HEK293 (cell line): ENCODE measurements at regions not wholly inside any gene's neighbourhood (a gene's known extent, or its start where the extent isn't known, plus 50 kb on each side); places are given as distances from the start of the nearest gene placed in this dataset.
A peak's percentile ranks its signal among the peaks of the same experiment; 100 is the strongest.

Source experiments
- KLF16 ChIP-seq: fragments of 450-650 bp; formaldehyde crosslinking; IDR thresholded peaks from 2 replicates; pipeline ENCODE4 v1.5.1; 2017; ENCODE audit warnings: missing biosample characterization, missing genetic modification characterization
- RBAK ChIP-seq: fragments of 450-650 bp; formaldehyde crosslinking; IDR thresholded peaks from 2 replicates; pipeline ENCODE4 v1.5.1; 2016; ENCODE audit warnings: missing biosample characterization, missing genetic modification characterization
- SP7 ChIP-seq: fragments of 450-650 bp; formaldehyde crosslinking; IDR thresholded peaks from 2 replicates; pipeline ENCODE4 v1.5.1; 2016; ENCODE audit warnings: missing biosample characterization, missing genetic modification characterization
- TCF7L2 ChIP-seq: IDR thresholded peaks from 2 replicates; pipeline ENCODE4 v1.6.1; 2011; ENCODE audit warnings: low read depth, mild to moderate bottlenecking, inconsistent platforms, low read length, moderate library complexity, borderline replicate concordance
- TRIM28 ChIP-seq: IDR thresholded peaks from 2 replicates; pipeline ENCODE4 v1.6.1; 2011; ENCODE audit warnings: low read length, control low read depth, borderline replicate concordance
- ZBTB20 ChIP-seq: fragments of 450-650 bp; formaldehyde crosslinking; IDR thresholded peaks from 2 replicates; pipeline ENCODE4 v1.5.1; 2016; ENCODE audit warnings: missing biosample characterization, missing genetic modification characterization
- ZFP37 ChIP-seq: fragments of 450-650 bp; formaldehyde crosslinking; IDR thresholded peaks from 2 replicates; pipeline ENCODE4 v1.5.1; 2016; ENCODE audit warnings: missing biosample characterization, missing genetic modification characterization
- ZNF146 ChIP-seq: fragments of 450-650 bp; formaldehyde crosslinking; IDR thresholded peaks from 2 replicates; pipeline ENCODE4 v1.5.1; 2016; ENCODE audit warnings: missing biosample characterization, missing genetic modification characterization
- ZNF341 ChIP-seq: fragments of 450-650 bp; formaldehyde crosslinking; IDR thresholded peaks from 2 replicates; pipeline ENCODE4; 2016; ENCODE audit warnings: low read depth, missing biosample characterization, missing genetic modification characterization
- ZNF404 ChIP-seq: fragments of 450-650 bp; formaldehyde crosslinking; IDR thresholded peaks from 2 replicates; pipeline ENCODE4 v1.5.1; 2017; ENCODE audit warnings: missing biosample characterization, missing genetic modification characterization
- ZNF423 ChIP-seq: fragments of 450-650 bp; formaldehyde crosslinking; IDR thresholded peaks from 2 replicates; pipeline ENCODE4 v1.5.1; 2016; ENCODE audit warnings: missing biosample characterization, missing genetic modification characterization
- ZNF561 ChIP-seq: fragments of 450-650 bp; IDR thresholded peaks from 2 replicates; pipeline ENCODE4 v1.5.1; 2018; ENCODE audit warnings: missing biosample characterization, missing genetic modification characterization, borderline replicate concordance
- ZNF624 ChIP-seq: fragments of 450-650 bp; formaldehyde crosslinking; IDR thresholded peaks from 2 replicates; pipeline ENCODE4 v1.5.1; 2017; ENCODE audit warnings: missing biosample characterization, missing genetic modification characterization
- ZNF791 ChIP-seq: fragments of 450-650 bp; formaldehyde crosslinking; IDR thresholded peaks from 2 replicates; pipeline ENCODE4 v1.5.1; 2016; ENCODE audit warnings: missing biosample characterization, missing genetic modification characterization
- ZNF843 ChIP-seq: fragments of 450-650 bp; formaldehyde crosslinking; IDR thresholded peaks from 2 replicates; pipeline ENCODE4 v1.5.1; 2016; ENCODE audit warnings: missing biosample characterization, missing genetic modification characterization
- ZSCAN30 ChIP-seq: fragments of 450-650 bp; IDR thresholded peaks from 2 replicates; pipeline ENCODE4 v1.5.1; 2018; ENCODE audit warnings: missing biosample characterization, mild to moderate bottlenecking, missing genetic modification characterization, moderate library complexity
- TF ChIP-seq, protein P1 (sequence below): fragments of 450-650 bp; formaldehyde crosslinking; IDR thresholded peaks from 2 replicates; pipeline ENCODE4 v1.5.1; 2016; ENCODE audit warnings: missing biosample characterization, missing genetic modification characterization
- TF ChIP-seq, protein P2 (sequence below): fragments of 450-650 bp; formaldehyde crosslinking; IDR thresholded peaks from 2 replicates; pipeline ENCODE4 v1.5.1; 2017; ENCODE audit warnings: missing biosample characterization, missing genetic modification characterization
- TF ChIP-seq, protein P3 (sequence below): fragments of 450-650 bp; formaldehyde crosslinking; IDR thresholded peaks from 2 replicates; pipeline ENCODE4; 2016; ENCODE audit warnings: missing biosample characterization, missing genetic modification characterization
- TF ChIP-seq, protein P4 (sequence below): fragments of 450-650 bp; formaldehyde crosslinking; IDR thresholded peaks from 2 replicates; pipeline ENCODE4 v1.5.1; 2016; ENCODE audit warnings: missing biosample characterization, missing genetic modification characterization
- TF ChIP-seq, protein P5 (sequence below): fragments of 450-650 bp; formaldehyde crosslinking; optimal IDR thresholded peaks from 2 replicates; pipeline ENCODE3; 2016; ENCODE audit warnings: missing biosample characterization, mild to moderate bottlenecking, missing genetic modification characterization
- TF ChIP-seq, protein P6 (sequence below): fragments of 450-650 bp; formaldehyde crosslinking; IDR thresholded peaks from 2 replicates; pipeline ENCODE4 v1.5.1; 2016; ENCODE audit warnings: missing biosample characterization, missing genetic modification characterization
- TF ChIP-seq, protein P7 (sequence below): fragments of 450-650 bp; formaldehyde crosslinking; conservative IDR thresholded peaks from 2 replicates; pipeline ENCODE4 v1.5.1; 2016; ENCODE audit warnings: low read depth, missing biosample characterization, missing genetic modification characterization

DNA sequence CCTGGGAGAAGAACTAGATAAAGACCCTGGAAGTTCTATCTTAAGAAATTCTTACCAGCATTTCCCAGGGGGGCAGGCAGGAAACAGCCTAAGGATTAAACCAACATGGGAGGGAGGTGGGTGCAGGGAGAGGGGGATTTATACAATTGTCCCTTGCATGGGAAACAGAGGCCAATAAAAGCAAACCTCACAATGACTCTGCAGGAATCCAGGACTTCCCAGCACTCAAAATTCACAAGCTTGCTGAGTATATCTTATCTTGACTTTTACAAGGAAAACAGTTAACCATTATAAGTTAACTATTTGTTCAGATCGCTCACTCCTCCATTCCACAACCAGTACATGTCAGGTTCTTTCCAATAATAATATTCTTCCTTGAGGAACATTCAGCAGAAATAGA, 241.3 kb downstream of the MREG start (continued):
- TF ChIP-seq, protein P1, sequence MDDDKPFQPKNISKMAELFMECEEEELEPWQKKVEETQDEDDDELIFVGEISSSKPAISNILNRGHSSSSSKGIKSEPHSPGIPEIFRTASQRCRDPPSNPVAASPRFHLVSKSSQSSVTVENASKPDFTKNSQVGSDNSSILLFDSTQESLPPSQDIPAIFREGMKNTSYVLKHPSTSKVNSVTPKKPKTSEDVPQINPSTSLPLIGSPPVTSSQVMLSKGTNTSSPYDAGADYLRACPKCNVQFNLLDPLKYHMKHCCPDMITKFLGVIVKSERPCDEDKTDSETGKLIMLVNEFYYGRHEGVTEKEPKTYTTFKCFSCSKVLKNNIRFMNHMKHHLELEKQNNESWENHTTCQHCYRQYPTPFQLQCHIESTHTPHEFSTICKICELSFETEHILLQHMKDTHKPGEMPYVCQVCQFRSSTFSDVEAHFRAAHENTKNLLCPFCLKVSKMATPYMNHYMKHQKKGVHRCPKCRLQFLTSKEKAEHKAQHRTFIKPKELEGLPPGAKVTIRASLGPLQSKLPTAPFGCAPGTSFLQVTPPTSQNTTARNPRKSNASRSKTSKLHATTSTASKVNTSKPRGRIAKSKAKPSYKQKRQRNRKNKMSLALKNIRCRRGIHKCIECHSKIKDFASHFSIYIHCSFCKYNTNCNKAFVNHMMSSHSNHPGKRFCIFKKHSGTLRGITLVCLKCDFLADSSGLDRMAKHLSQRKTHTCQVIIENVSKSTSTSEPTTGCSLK (tag by site-specific recombination) = no peak
- TF ChIP-seq, protein P2, sequence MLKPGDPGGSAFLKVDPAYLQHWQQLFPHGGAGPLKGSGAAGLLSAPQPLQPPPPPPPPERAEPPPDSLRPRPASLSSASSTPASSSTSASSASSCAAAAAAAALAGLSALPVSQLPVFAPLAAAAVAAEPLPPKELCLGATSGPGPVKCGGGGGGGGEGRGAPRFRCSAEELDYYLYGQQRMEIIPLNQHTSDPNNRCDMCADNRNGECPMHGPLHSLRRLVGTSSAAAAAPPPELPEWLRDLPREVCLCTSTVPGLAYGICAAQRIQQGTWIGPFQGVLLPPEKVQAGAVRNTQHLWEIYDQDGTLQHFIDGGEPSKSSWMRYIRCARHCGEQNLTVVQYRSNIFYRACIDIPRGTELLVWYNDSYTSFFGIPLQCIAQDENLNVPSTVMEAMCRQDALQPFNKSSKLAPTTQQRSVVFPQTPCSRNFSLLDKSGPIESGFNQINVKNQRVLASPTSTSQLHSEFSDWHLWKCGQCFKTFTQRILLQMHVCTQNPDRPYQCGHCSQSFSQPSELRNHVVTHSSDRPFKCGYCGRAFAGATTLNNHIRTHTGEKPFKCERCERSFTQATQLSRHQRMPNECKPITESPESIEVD (tag by site-specific recombination) = peak; percentile 59
- TF ChIP-seq, protein P3, sequence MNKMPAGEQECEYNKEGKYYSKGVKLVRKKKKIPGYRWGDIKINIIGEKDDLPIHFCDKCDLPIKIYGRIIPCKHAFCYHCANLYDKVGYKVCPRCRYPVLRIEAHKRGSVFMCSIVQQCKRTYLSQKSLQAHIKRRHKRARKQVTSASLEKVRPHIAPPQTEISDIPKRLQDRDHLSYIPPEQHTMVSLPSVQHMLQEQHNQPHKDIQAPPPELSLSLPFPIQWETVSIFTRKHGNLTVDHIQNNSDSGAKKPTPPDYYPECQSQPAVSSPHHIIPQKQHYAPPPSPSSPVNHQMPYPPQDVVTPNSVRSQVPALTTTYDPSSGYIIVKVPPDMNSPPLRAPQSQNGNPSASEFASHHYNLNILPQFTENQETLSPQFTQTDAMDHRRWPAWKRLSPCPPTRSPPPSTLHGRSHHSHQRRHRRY (tag by site-specific recombination) = no peak
- TF ChIP-seq, protein P4, sequence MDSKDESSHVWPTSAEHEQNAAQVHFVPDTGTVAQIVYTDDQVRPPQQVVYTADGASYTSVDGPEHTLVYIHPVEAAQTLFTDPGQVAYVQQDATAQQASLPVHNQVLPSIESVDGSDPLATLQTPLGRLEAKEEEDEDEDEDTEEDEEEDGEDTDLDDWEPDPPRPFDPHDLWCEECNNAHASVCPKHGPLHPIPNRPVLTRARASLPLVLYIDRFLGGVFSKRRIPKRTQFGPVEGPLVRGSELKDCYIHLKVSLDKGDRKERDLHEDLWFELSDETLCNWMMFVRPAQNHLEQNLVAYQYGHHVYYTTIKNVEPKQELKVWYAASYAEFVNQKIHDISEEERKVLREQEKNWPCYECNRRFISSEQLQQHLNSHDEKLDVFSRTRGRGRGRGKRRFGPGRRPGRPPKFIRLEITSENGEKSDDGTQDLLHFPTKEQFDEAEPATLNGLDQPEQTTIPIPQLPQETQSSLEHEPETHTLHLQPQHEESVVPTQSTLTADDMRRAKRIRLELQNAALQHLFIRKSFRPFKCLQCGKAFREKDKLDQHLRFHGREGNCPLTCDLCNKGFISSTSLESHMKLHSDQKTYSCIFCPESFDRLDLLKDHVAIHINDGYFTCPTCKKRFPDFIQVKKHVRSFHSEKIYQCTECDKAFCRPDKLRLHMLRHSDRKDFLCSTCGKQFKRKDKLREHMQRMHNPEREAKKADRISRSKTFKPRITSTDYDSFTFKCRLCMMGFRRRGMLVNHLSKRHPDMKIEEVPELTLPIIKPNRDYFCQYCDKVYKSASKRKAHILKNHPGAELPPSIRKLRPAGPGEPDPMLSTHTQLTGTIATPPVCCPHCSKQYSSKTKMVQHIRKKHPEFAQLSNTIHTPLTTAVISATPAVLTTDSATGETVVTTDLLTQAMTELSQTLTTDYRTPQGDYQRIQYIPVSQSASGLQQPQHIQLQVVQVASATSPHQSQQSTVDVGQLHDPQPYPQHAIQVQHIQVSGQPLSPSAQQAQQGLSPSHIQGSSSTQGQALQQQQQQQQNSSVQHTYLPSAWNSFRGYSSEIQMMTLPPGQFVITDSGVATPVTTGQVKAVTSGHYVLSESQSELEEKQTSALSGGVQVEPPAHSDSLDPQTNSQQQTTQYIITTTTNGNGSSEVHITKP (tag by site-specific recombination) = peak; percentile 79
- TF ChIP-seq ZNF404 (tag by site-specific recombination) (no peak), TRIM28 (peak; percentile 55; the same call in 1 of the 2 replicates), ZSCAN30 (tag by site-specific recombination) (0 out of 2 replicates have a peak, but pooled peaks have one; percentile 34), RBAK (tag by site-specific recombination) (no peak), ZBTB20 (tag by site-specific recombination) (no peak), ZNF561 (tag by site-specific recombination) (0 out of 2 replicates have a peak, but pooled peaks have one; percentile 19), ZFP37 (no peak), ZNF791 (tag by site-specific recombination) (no peak), KLF16 (no peak), ZNF624 (no peak), ZNF341 (tag by site-specific recombination) (peak; percentile 74), ZNF423 (tag by site-specific recombination) (peak; percentile 29; the same call in 1 of the 2 replicates), ZNF146 (tag by site-specific recombination) (no peak), TCF7L2 (no peak), ZNF843 (tag by site-specific recombination) (peak; percentile 58; the same call in 1 of the 2 replicates), SP7 (tag by site-specific recombination) (no peak)
- TF ChIP-seq, protein P5, sequence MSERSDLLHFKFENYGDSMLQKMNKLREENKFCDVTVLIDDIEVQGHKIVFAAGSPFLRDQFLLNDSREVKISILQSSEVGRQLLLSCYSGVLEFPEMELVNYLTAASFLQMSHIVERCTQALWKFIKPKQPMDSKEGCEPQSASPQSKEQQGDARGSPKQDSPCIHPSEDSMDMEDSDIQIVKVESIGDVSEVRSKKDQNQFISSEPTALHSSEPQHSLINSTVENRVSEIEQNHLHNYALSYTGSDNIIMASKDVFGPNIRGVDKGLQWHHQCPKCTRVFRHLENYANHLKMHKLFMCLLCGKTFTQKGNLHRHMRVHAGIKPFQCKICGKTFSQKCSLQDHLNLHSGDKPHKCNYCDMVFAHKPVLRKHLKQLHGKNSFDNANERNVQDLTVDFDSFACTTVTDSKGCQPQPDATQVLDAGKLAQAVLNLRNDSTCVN (tag by site-specific recombination) = no peak
- TF ChIP-seq, protein P6, sequence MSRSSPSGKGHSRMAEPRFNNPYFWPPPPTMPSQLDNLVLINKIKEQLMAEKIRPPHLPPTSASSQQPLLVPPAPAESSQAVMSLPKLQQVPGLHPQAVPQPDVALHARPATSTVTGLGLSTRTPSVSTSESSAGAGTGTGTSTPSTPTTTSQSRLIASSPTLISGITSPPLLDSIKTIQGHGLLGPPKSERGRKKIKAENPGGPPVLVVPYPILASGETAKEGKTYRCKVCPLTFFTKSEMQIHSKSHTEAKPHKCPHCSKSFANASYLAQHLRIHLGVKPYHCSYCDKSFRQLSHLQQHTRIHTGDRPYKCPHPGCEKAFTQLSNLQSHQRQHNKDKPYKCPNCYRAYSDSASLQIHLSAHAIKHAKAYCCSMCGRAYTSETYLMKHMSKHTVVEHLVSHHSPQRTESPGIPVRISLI = no peak
- TF ChIP-seq, protein P7, sequence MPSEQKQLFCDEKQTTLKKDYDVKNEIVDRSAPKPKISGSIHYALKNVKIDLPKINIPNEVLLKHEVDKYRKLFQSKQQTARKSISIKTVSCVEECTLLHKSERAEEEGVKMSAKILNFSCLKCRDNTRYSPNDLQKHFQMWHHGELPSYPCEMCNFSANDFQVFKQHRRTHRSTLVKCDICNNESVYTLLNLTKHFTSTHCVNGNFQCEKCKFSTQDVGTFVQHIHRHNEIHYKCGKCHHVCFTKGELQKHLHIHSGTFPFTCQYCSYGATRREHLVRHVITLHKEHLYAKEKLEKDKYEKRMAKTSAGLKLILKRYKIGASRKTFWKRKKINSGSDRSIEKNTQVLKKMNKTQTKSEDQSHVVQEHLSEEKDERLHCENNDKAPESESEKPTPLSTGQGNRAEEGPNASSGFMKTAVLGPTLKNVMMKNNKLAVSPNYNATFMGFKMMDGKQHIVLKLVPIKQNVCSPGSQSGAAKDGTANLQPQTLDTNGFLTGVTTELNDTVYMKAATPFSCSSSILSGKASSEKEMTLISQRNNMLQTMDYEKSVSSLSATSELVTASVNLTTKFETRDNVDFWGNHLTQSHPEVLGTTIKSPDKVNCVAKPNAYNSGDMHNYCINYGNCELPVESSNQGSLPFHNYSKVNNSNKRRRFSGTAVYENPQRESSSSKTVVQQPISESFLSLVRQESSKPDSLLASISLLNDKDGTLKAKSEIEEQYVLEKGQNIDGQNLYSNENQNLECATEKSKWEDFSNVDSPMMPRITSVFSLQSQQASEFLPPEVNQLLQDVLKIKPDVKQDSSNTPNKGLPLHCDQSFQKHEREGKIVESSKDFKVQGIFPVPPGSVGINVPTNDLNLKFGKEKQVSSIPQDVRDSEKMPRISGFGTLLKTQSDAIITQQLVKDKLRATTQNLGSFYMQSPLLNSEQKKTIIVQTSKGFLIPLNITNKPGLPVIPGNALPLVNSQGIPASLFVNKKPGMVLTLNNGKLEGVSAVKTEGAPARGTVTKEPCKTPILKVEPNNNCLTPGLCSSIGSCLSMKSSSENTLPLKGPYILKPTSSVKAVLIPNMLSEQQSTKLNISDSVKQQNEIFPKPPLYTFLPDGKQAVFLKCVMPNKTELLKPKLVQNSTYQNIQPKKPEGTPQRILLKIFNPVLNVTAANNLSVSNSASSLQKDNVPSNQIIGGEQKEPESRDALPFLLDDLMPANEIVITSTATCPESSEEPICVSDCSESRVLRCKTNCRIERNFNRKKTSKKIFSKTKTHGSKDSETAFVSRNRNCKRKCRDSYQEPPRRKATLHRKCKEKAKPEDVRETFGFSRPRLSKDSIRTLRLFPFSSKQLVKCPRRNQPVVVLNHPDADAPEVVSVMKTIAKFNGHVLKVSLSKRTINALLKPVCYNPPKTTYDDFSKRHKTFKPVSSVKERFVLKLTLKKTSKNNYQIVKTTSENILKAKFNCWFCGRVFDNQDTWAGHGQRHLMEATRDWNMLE = no peak
